IMR-90 (cell line): ENCODE measurements at regions not wholly inside any gene's neighbourhood (a gene's known extent, or its start where the extent isn't known, plus 50 kb on each side); places are given as distances from the start of the nearest gene placed in this dataset.

Experiments
- ATAC-seq: fragments of 200-7000 bp; cut with Tn5 transposase; 2 replicates; pipeline ENCODE4 v1.9.1; 2020; ENCODE audit warnings: low read depth, mild to moderate bottlenecking, moderate library complexity
- BruUV-seq: library from RNA; stranded (reverse); fragments of 400-500 nt; replicated peaks from 2 replicates; lab custom pipeline; 2021; lab: Mats Ljungman, UMichigan
- CTCF ChIA-PET: fragments of 300-600 bp; formaldehyde crosslinking; extraction: SDS; loops from one replicate; lab custom pipeline; 2021; ENCODE audit warnings: antibody characterized with exemption; lab: Yijun Ruan, JAX
- POLR2A ChIA-PET: fragments of 300-600 bp; sonication (Branson Sonifier 250); formaldehyde crosslinking; loops from one replicate; lab custom pipeline; 2022; ENCODE audit warnings: antibody characterized with exemption; ENCODE audit not compliant: unreplicated experiment; lab: Charles Lee
- DNase-seq: peaks from one replicate; pipeline ENCODE4 v3.0.0; 2013
- H2AFZ ChIP-seq: replicated peaks from 2 replicates; pipeline ENCODE3; 2013; ENCODE audit warnings: low read length, mild to moderate bottlenecking; ENCODE audit not compliant: poor library complexity
- H2AK5ac ChIP-seq: 2 replicates; pipeline ENCODE4 v1.6.1; 2013; ENCODE audit warnings: low read depth, low read length, inconsistent platforms
- H2AK9ac ChIP-seq: replicated peaks from 2 replicates; pipeline ENCODE3; 2013; ENCODE audit warnings: mild to moderate bottlenecking, low read depth, low read length, moderate library complexity; ENCODE audit not compliant: poor library complexity
- H2BK120ac ChIP-seq: 2 replicates; pipeline ENCODE4 v1.6.1; 2013; ENCODE audit warnings: low read depth, low read length, inconsistent platforms
- H2BK15ac ChIP-seq: 3 replicates; pipeline ENCODE4 v1.6.1; 2013; ENCODE audit warnings: low read depth, low read length, inconsistent platforms
- H2BK20ac ChIP-seq: 2 replicates; pipeline ENCODE4 v1.6.1; 2013; ENCODE audit warnings: low read depth, mild to moderate bottlenecking, inconsistent platforms, low read length, moderate library complexity
- H2BK5ac ChIP-seq: 2 replicates; pipeline ENCODE4 v1.6.1; 2013; ENCODE audit warnings: mild to moderate bottlenecking, low read depth, low read length, inconsistent platforms; ENCODE audit not compliant: poor library complexity, severe bottlenecking
- H3K14ac ChIP-seq: replicated peaks from 2 replicates; pipeline ENCODE4 v1.6.1; 2013; ENCODE audit warnings: low read depth, low read length, inconsistent platforms
- H3K18ac ChIP-seq: 2 replicates; pipeline ENCODE4 v1.6.1; 2013; ENCODE audit warnings: low read depth, low read length, control low read depth
- H3K23ac ChIP-seq: 2 replicates; pipeline ENCODE4 v1.6.1; 2013; ENCODE audit warnings: low read depth, low read length, inconsistent platforms
- H3K27ac ChIP-seq: 2 replicates; pipeline ENCODE4 v1.5.1; 2013; ENCODE audit warnings: mild to moderate bottlenecking, control low read depth, low read length; ENCODE audit not compliant: insufficient read depth
- H3K27me3 ChIP-seq: 2 replicates; pipeline ENCODE4 v1.6.1; 2013; ENCODE audit warnings: low read length; ENCODE audit not compliant: control insufficient read depth, insufficient read depth
- H3K36me3 ChIP-seq: 2 replicates; pipeline ENCODE4 v1.6.1; 2013; ENCODE audit warnings: low read length, mixed read lengths; ENCODE audit not compliant: control insufficient read depth, insufficient read depth
- H3K4ac ChIP-seq: 2 replicates; pipeline ENCODE4 v1.6.1; 2013; ENCODE audit warnings: low read depth, low read length, inconsistent platforms
- H3K4me1 ChIP-seq: 2 replicates; pipeline ENCODE4 v1.6.1; 2013; ENCODE audit warnings: low read length, mixed read lengths; ENCODE audit not compliant: control insufficient read depth, insufficient read depth
- H3K4me2 ChIP-seq: 2 replicates; pipeline ENCODE4 v1.6.1; 2013; ENCODE audit warnings: low read depth, mild to moderate bottlenecking, control low read depth, low read length, moderate library complexity
- H3K4me3 ChIP-seq: 2 replicates; pipeline ENCODE4 v1.5.1; 2013; ENCODE audit warnings: low read depth, mild to moderate bottlenecking, control low read depth, low read length, moderate library complexity; ENCODE audit not compliant: insufficient read depth
- H3K56ac ChIP-seq: 2 replicates; pipeline ENCODE4 v1.6.1; 2013; ENCODE audit warnings: low read length, inconsistent platforms; ENCODE audit not compliant: insufficient read depth; ENCODE audit errors: extremely low read depth
- H3K79me1 ChIP-seq, 2 experiments: 2 replicates each; pipeline ENCODE4 v1.6.1; 2013; ENCODE audit warnings: low read length in 2 of 2, inconsistent platforms in 1 of 2, low read depth in 1 of 2
- H3K9ac ChIP-seq: 2 replicates; pipeline ENCODE4 v1.6.1; 2013; ENCODE audit warnings: low read depth, low read length, control low read depth
- H3K9me1 ChIP-seq: 2 replicates; pipeline ENCODE4 v1.6.1; 2013; ENCODE audit warnings: low read length, inconsistent platforms; ENCODE audit not compliant: insufficient read depth
- H3K9me3 ChIP-seq: 2 replicates; pipeline ENCODE4 v1.6.1; 2013; ENCODE audit warnings: low read length; ENCODE audit not compliant: control insufficient read depth, insufficient read depth
- H4K20me1 ChIP-seq: 2 replicates; pipeline ENCODE4 v1.6.1; 2013; ENCODE audit warnings: low read length, inconsistent platforms; ENCODE audit not compliant: insufficient read depth
- H4K5ac ChIP-seq: 2 replicates; pipeline ENCODE4 v1.6.1; 2013; ENCODE audit warnings: mild to moderate bottlenecking, low read depth, low read length, control low read depth
- H4K8ac ChIP-seq, 2 experiments: 2 replicates each; pipeline ENCODE4 v1.6.1; 2013; ENCODE audit warnings: low read depth in 2 of 2, low read length in 2 of 2, control low read depth in 1 of 2, inconsistent platforms in 1 of 2
- H4K91ac ChIP-seq: 2 replicates; pipeline ENCODE4 v1.6.1; 2013; ENCODE audit warnings: low read depth, low read length, inconsistent platforms; ENCODE audit not compliant: insufficient read depth
- CEBPB ChIP-seq: IDR thresholded peaks from 2 replicates; pipeline ENCODE4 v1.6.1; 2012; ENCODE audit warnings: low read depth, low read length, improper control_type of control experiment
- ELK1 ChIP-seq: fragments of 150-350 bp; IDR thresholded peaks from 2 replicates; pipeline ENCODE4 v1.6.1; 2016; ENCODE audit warnings: low read depth, mild to moderate bottlenecking, low read length, moderate library complexity, borderline replicate concordance
- POLR2A ChIP-seq: IDR thresholded peaks from 2 replicates; pipeline ENCODE4 v1.6.1; 2012; ENCODE audit warnings: mild to moderate bottlenecking, low read depth, low read length
- SMC3 ChIP-seq: fragments of 150-350 bp; IDR thresholded peaks from 2 replicates; pipeline ENCODE4 v1.6.1; 2016; ENCODE audit warnings: low read depth, mild to moderate bottlenecking, antibody characterized with exemption, low read length, moderate library complexity
- WGBS, 2 experiments: methylation state at CpG; one replicate each; pipeline versions ENCODE4 v1.1.5 to v1.1.7; 2013; ENCODE audit warnings: missing lambda C conversion rate in 2 of 2; ENCODE audit not compliant: insufficient read length in 1 of 2; ENCODE audit errors: extremely low coverage in 2 of 2; 5-methylcytosine and 5-hydroxymethylcytosine counted together
- dilution Hi-C: fragments of 300-500 bp; cut with HindIII; formaldehyde crosslinking; loops from one replicate; pipeline ENCODE4 v1.14.3; 2018; ENCODE audit warnings: low sequenced_read_pairs; ENCODE audit not compliant: unreplicated experiment
- in situ Hi-C: fragments of 300-500 bp; cut with MboI; formaldehyde crosslinking; loops from 3 replicates; pipeline ENCODE4 v1.14.3; 2019; ENCODE audit warnings: low sequenced_read_pairs, inconsistent platforms, mixed read lengths
- intact Hi-C: fragments of 100-400 bp; cut with micrococcal nuclease; formaldehyde crosslinking; loops from 2 replicates; pipeline ENCODE4 v1.10.0; 2022

GRCh38 chr10:88119160-88119559 is 255.7 kb downstream of the PTEN start:
- DNase-seq: no peak
- POLR2A ChIA-PET: no interaction called here
- Histone ChIP-seq H3K4ac (no peak overlapping the region), H3K36me3 (no peaks in the 10 kb centered on the region), H3K9me1 (peaks cover 14% of the 10 kb centered on the region), H4K5ac (no peak overlapping the region), H2AFZ (no peak overlapping the region), H3K79me1 (peaks cover 0 to 3% of the 10 kb centered on the region in 2 experiments; a peak in 1 of 4 replicates), H3K4me2 (no peak overlapping the region), H2BK120ac (no peak overlapping the region), H3K14ac (no peak overlapping the region), H2BK20ac (no peak overlapping the region), H4K91ac (no peak overlapping the region), H3K4me3 (no peak overlapping the region), H3K4me1 (peaks cover 17% of the 10 kb centered on the region), H4K8ac (no peak overlapping the region), H3K27me3 (no peaks in the 10 kb centered on the region), H3K18ac (no peak overlapping the region), H3K27ac (no peak overlapping the region), H2AK5ac (no peak overlapping the region), H2AK9ac (no peak overlapping the region), H2BK15ac (no peak overlapping the region), H2BK5ac (no peak overlapping the region), H3K9me3 (no peaks in the 10 kb centered on the region), H3K9ac (no peak overlapping the region), H4K20me1 (peaks cover 3% of the 10 kb centered on the region; the same call in 1 of the 2 replicates), H3K56ac (no peak overlapping the region), H3K23ac (no peak overlapping the region)
- CTCF ChIA-PET: interaction anchor here (1.2 kb wide), 1 partner anchor 10 kb away, joined by 3 read pairs; no protein-coding TSS in a partner anchor
- 68% methylated on average over 2 of the region's 2 CpGs; no CpG with 5 or more reads in 1 of the 2 experiments for whole genome bisulfite sequencing, 2 experiments
- TF ChIP-seq POLR2A (no peak), SMC3 (no peak), ELK1 (no peak), CEBPB (no peak)
- ATAC-seq: no peak
- BruUV-seq: no TSS peak
- in situ Hi-C loops: no loop called here
- intact Hi-C loops: loop anchor here (5.0 kb wide), 1 partner anchor 257 kb away; the partner anchor contains the start of genes KLLN and PTEN
- dilution Hi-C loops: no loop called here
